Thyroid gland (tissue), 4 donors: ENCODE measurements at regions not wholly inside any gene's neighbourhood (a gene's known extent, or its start where the extent isn't known, plus 50 kb on each side); places are given as distances from the start of the nearest gene placed in this dataset.

Experiments
- POLR2A ChIP-seq, 2 donors: fragments of 450-650 bp; IDR thresholded peaks; one replicate each; pipeline ENCODE4 v1.6.1; 2017; ENCODE audit warnings: antibody characterized with exemption in 2 of 2, mild to moderate bottlenecking in 2 of 2, moderate library complexity in 1 of 2
- TF ChIP-seq, protein P1 (sequence below), 6 experiments: fragments of 200-600 bp in 3 of 6; fragments of 450-650 bp in 3 of 6; sonication (generic) in 3 of 6; IDR thresholded peaks; one replicate each; pipeline ENCODE4 v1.5.1; 2016 to 2019; ENCODE audit warnings: antibody characterized with exemption in 6 of 6, mild to moderate bottlenecking in 2 of 6, inconsistent platforms in 1 of 6, moderate library complexity in 1 of 6

DNA sequence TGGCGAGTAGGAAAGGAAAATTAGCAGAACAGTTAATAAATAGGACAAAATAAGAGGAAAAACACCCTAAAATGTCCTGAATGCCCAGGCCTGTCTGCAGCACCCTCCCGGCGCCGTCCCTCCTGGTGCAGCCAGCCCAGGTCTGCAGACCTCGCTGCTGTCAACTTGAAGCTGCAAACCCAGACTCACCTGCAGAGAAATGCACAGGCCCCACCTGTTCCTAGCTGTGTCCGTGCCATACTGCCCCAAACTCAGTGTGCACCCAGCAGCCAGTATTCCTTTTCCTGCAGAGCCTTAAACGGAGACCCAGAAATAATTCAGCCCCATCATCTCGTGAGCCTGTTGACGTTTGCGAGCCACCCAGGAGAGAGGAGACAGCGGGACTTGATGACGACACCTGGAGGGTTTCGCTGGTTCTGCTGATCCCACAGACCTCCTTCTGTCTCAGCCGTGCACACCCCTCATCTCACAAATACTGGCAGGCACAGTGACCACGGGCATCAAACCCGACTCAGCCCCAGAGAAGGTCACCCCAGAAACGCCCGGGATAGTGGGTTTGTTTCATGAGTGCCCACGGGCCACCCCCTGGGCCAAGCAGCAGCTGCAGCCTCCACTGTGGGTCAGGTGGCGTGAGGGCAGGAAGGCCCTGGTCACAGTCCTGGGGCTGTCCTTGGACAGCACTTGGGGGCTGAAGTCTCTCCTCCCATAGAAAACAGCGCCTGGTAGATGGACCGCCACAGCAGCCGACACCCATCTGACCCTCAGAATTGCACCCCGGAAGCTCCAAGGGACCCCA, 239.5 kb upstream of the SALL3 start:
- TF ChIP-seq, protein P1, sequence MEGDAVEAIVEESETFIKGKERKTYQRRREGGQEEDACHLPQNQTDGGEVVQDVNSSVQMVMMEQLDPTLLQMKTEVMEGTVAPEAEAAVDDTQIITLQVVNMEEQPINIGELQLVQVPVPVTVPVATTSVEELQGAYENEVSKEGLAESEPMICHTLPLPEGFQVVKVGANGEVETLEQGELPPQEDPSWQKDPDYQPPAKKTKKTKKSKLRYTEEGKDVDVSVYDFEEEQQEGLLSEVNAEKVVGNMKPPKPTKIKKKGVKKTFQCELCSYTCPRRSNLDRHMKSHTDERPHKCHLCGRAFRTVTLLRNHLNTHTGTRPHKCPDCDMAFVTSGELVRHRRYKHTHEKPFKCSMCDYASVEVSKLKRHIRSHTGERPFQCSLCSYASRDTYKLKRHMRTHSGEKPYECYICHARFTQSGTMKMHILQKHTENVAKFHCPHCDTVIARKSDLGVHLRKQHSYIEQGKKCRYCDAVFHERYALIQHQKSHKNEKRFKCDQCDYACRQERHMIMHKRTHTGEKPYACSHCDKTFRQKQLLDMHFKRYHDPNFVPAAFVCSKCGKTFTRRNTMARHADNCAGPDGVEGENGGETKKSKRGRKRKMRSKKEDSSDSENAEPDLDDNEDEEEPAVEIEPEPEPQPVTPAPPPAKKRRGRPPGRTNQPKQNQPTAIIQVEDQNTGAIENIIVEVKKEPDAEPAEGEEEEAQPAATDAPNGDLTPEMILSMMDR (IDR thresholded peaks at IDR 0.05): no peak
- TF ChIP-seq POLR2A (IDR thresholded peaks at IDR 0.05): no peak
